ENCODE measurements at regions not wholly inside any gene's neighbourhood (a gene's known extent, or its start where the extent isn't known, plus 50 kb on each side); places are given as distances from the start of the nearest gene placed in this dataset.

DNA sequence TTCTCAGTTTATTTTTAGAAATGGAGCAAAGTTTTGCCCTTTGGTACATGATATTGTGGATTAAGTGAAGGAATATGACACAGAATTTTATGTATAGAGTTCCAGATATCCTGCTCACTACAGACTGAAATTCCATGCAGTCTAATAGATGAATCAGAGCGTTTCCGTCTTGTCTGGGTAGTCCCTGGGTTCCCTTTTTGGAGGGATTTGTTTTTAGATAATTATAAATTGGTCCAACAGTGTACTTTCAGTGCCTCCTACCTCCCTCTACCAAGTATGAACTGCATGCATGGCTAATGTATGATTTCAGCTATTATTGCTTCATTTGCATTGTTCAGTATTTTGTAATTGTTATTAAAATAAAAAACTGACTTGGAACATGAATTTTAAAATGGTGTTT is 74.4 kb downstream of the SEPTIN7 start:
- TF ChIP-seq, protein P1, sequence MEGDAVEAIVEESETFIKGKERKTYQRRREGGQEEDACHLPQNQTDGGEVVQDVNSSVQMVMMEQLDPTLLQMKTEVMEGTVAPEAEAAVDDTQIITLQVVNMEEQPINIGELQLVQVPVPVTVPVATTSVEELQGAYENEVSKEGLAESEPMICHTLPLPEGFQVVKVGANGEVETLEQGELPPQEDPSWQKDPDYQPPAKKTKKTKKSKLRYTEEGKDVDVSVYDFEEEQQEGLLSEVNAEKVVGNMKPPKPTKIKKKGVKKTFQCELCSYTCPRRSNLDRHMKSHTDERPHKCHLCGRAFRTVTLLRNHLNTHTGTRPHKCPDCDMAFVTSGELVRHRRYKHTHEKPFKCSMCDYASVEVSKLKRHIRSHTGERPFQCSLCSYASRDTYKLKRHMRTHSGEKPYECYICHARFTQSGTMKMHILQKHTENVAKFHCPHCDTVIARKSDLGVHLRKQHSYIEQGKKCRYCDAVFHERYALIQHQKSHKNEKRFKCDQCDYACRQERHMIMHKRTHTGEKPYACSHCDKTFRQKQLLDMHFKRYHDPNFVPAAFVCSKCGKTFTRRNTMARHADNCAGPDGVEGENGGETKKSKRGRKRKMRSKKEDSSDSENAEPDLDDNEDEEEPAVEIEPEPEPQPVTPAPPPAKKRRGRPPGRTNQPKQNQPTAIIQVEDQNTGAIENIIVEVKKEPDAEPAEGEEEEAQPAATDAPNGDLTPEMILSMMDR (IDR thresholded peaks at IDR 0.05) = no peak
- no peak for TF ChIP-seq POLR2A (IDR thresholded peaks at IDR 0.05)
